HG02763 (cell line): ENCODE measurements at regions not wholly inside any gene's neighbourhood (a gene's known extent, or its start where the extent isn't known, plus 50 kb on each side); places are given as distances from the start of the nearest gene placed in this dataset.

Experiments
- ATAC-seq: cut with Tn5 transposase; IDR thresholded peaks from one replicate; pipeline ENCODE4 v1.9.1; 2021; ENCODE audit warnings: mild to moderate bottlenecking, moderate library complexity; ENCODE audit not compliant: unreplicated experiment

GRCh38 chr3:148075771-148076716 is 621.7 kb upstream of the AGTR1 start:
- ATAC-seq, result no peak

GRCh38 chr3:148077318-148077923 is 620.3 kb upstream of the AGTR1 start:
- peak; percentile 46 for ATAC-seq

DNA sequence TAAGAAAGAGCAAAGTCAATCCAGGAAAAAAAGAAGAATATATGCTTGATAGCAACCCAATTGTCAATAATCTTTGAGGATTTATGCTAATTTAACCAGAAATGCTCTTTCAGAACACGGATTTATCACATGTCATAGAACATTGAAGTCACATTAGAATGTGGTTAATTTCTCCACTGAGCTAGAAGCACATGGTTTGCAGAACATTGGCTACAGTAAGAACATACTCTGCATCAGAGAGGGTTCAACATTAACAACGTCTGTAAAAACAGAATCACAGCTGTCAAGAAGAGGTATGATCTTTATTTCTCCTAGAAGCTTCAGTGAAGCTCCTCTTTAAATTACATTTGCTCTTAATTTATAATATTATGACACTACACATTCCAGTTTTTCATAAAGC is 619.7 kb upstream of the AGTR1 start:
- no peak for ATAC-seq

GRCh38 chr3:148078658-148079057 is 619.0 kb upstream of the AGTR1 start:
- no peak for ATAC-seq

DNA sequence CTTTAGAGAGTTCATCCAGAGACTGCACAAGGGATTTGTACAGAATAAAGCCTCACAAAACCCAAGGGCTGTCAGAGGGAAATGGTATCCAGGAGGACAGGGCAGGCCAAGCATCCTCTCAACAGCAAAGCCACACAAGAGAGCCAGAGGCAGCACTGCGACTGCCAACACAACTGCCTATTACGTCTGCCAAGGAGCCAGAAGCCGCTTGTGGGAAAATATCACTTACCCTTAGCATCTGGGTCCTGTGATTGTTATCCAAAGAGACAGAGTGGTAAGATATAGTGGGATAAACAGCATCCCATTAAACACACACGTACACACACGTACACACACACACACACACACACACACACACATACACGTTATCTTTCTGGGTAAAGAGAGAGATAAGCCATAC is 618.3 kb upstream of the AGTR1 start:
- ATAC-seq, result no peak

- ATAC-seq, result no peak
Measured at GRCh38 chr3:148081926-148082325, 615.8 kb upstream of the AGTR1 start.

DNA sequence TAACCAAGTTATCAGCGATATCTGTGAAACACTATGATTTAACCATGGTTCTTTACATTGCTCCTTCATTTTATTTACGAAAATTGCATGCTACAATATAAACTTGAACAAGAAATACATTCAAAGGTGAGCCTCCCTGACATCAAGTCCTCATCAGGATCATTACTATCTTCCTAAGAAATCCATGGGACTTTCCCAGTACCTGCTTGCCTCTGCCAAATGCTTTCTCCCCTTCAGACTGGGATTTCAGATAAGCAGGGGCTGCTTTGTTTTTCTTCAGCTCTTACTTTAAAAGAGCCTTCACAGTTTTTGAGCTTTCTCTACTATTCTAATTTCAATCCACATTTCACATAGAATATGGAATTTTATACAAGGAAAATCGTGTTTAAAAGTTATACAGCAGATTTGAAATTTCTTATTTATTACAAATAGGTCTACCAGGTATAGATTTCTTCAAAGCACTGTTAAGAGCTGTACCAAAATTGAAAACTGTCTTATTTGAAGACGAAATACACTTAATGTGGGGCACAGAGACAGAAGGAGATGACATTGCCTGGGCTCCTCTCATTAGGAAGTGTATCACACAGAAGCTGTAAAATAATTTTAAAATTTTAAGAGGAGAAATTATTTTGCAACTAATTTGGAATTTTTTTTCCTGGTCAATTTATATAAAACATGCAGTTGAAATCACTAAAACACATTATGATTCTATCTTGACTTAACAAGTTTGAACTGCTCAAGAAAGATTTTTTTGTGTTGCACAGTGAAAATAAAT is 615.0 kb upstream of the AGTR1 start:
- no peak for ATAC-seq

DNA sequence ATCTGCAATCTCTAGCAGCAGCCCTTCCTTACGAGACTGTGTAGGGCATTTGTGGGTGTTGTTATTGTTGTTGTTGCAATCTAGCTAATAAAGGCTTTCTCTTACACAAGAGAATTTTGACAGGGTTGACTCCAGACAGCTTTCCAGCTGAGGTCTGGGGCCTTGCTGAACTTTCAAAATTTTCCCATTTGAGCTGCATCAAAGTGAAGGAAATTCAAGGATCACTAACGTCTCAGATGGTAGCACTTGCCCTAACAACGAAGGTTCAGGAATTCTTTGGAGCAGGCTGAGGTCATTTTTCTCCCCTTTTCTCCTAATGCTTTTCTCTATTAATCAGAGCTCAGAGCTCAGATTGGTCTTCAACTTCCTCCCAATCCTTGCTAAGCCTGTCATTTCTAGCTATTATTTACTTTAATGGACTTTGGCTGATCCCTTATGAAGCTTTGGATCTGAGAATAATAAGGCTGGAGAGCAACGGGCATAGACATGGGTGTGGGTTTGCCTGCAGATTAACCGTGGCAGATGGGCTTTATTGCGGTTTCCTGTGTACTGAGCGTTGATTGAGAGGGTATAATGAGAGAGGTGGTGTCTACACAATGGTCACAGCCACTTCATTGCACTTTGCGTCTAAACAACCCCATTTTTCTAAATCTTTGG is 614.0 kb upstream of the AGTR1 start:
- ATAC-seq, result no peak

DNA sequence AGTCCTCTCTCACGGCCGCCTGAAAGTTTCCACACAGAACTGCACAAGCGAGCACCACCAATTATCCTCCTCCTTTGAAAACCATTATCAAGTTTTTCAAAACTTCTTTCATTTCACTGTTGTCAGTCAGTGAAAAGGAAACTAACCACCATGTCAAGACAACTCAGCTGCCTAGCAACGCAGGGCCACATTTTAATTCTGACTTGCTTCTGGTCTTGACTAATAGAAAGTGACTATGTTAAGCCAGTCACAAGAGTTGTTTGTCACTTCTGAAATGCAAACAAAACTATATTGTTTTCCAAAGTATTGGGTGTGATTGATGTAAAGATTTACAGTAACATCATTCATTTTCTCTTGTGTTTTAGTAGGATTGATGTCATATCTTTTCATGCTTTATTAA is 612.8 kb upstream of the AGTR1 start:
- ATAC-seq, result peak; percentile 71

DNA sequence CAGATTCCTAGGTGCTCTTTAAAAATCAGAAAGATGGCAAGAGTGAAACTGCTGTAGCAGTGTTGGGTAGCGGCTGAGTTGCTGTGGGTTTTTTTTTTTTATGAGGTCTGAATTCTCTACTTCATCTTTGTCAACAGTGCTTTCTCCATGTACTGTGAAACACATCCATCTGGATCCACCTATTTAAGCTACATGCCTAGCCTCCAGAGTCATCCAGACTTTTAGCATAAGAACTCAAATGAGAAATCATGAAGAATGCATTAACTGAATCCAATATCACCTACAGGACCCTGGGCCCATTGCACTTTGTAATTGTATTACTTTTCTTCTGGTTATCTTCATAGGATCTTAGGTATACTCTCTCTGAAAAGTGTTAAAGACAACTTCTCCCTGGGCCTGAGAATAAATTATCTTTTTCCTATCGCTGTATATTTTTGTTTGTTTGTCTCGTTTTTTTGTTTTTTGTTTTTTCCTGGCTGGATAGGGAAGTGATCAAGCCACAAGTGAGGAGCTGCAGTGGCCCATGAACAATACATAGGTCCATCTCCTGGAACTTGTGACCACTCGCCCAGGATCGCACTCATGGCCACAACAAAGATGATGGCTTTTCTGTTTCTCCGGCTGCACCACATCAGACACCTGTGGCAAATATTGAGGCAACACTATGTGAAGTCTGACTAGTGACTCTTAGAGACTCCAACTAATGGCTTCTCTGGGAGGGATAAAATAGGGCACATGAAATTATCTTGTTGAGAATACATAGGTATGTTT is 609.9 kb upstream of the AGTR1 start:
- ATAC-seq, result no peak

DNA sequence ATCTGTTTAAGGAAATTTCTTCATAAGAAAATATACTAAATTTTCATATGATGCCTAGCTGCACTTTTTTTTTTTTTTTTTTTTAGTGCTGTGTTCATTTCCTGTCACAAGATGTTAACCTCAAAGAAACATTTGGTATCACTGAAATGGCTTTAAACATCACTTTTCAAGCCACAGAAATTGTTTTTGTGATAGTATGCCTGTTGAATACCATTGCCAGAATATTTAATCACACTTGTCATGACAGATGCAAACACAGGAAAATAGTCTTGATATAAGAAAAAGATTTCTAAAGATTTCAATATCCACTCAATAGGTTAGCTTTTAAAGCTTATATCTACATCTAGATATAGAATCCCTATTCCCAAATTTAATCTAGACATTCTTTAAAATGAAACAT is 608.5 kb upstream of the AGTR1 start:
- ATAC-seq, result no peak

DNA sequence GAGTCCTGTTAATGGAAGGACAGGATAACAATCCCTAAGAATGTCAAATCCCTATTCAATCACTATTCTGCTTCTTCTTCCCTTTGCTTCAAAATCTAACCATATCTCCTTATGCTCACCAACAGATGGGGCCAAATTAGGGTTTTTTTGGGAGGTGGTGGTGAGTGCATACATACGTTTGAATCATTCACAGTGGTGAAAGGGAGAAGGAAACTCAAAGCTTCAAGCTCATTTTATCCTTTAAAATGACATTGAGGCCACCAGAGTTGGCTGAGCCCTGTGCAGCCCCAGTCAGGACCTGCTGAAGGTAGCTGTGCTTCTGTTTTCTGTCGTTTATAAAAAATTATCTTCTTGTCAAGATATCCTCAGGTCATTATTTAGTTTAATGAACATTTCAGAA is 607.5 kb upstream of the AGTR1 start:
- ATAC-seq, result no peak

DNA sequence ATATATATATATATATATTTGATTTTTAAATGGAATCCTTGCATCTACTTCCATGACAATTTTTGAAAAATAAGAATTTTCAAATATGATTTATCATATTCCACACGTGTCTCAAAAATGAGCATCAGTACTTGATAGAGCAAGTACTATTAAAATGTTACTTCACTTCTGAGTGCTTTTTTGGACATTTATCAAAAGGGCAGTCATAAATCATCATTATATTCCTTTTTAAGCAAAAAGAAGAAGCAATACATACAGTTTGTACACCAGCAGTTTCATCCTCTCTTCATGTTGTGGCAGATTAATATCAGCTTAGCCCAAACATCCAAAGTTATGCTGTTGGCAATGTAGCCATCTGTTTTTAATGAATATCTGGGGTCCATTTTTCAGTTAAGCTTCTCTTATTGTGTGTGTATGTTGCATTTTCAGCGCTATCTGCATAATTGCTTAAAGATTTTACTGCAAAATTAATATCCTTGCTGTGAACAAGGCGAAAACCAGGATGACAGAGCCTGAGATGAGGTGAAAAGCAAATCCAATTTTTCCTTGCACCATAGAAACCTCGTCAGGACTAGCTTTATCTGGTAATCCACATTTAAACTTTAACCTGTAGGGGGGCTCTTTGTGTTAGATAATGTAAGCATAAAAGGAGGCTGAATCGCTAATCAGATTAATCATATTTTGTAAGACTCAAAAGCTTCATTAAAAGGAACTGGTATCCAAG is 604.9 kb upstream of the AGTR1 start:
- ATAC-seq, result no peak

DNA sequence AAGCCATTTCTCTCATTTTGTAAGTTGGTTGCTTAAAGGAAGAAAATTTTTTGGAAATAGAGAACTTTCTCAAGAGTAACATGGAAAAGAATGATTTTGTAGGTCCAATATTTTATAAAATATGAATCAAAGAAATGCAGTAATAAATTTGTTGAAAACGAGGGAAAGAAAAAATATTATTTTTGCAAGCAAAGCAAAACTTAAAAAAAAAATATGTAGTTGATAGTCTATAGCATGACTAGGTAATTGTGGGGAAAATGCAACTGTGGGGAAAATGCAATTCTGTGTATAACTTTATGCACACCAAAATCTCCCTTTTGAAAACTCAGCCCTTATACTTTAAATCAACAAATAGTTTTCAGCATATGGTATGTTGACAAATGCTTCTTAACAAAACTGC is 604.0 kb upstream of the AGTR1 start:
- no peak for ATAC-seq

- ATAC-seq, result no peak
Measured at GRCh38 chr3:148095962-148096361, 601.7 kb upstream of the AGTR1 start.

GRCh38 chr3:148100476-148100875 is 597.2 kb upstream of the AGTR1 start:
- ATAC-seq, result no peak

DNA sequence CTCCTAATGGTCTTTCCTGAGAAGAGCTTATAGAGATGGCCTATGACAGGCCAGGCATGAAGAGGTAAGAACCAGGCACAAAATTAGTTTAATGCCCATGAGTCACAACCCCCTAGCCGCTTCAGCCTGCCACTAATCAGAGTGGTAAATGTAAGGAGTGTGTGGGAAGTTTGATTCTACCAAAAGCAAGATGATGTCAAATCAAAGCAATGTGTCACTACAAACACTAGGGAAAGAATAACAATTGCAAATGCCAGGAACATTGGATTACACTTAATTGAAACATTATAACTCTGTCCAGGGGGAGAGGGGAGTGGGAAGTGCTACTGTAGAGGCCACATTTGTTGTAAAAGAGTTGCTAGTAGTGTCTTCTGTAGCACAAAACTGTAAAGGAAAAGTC is 596.6 kb upstream of the AGTR1 start:
- no peak for ATAC-seq

DNA sequence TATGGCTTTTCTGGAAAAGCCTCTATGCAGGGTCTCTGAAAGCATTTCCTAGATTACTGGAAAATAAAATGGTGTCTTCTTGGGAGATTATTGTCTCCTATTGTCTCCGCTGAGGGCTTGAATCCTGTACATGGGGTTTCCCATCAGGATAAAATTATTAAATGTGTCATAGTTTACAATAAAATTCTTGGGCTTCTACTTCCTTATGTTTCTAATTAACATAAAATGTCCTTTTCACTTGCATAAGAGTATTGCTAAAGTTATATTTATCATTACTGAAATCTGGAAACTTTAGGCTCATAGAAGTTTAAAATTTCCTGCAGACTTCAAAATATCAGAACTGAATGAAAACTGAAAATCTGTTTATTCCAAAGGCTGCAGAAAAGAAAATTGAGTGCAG is 595.5 kb upstream of the AGTR1 start:
- no peak for ATAC-seq

- no peak for ATAC-seq
Measured at GRCh38 chr3:148106062-148106461, 591.6 kb upstream of the AGTR1 start.

- no peak for ATAC-seq
Measured at GRCh38 chr3:148126956-148127355, 570.7 kb upstream of the AGTR1 start.
